ENCODE measurements at regions not wholly inside any gene's neighbourhood (a gene's known extent, or its start where the extent isn't known, plus 50 kb on each side); places are given as distances from the start of the nearest gene placed in this dataset.

GRCh38 chr7:113774182-113774807 lies 144.5 kb downstream of the PPP1R3A start:
- Histone ChIP-seq H3K36me3 (no peaks in the 10 kb centered on the region), H3K9me3 (no peaks in the 10 kb centered on the region), H3K4me3 (no peak overlapping the region), H3K27me3 (no peaks in the 10 kb centered on the region), H3K27ac (no peak overlapping the region), H3K4me1 (ENCODE audit: insufficient read depth) (no peaks in the 10 kb centered on the region)
- TF ChIP-seq POLR2A (IDR thresholded peaks at IDR 0.05) (no peak), EP300 (IDR thresholded peaks at IDR 0.05) (no peak)
- TF ChIP-seq, protein P1, sequence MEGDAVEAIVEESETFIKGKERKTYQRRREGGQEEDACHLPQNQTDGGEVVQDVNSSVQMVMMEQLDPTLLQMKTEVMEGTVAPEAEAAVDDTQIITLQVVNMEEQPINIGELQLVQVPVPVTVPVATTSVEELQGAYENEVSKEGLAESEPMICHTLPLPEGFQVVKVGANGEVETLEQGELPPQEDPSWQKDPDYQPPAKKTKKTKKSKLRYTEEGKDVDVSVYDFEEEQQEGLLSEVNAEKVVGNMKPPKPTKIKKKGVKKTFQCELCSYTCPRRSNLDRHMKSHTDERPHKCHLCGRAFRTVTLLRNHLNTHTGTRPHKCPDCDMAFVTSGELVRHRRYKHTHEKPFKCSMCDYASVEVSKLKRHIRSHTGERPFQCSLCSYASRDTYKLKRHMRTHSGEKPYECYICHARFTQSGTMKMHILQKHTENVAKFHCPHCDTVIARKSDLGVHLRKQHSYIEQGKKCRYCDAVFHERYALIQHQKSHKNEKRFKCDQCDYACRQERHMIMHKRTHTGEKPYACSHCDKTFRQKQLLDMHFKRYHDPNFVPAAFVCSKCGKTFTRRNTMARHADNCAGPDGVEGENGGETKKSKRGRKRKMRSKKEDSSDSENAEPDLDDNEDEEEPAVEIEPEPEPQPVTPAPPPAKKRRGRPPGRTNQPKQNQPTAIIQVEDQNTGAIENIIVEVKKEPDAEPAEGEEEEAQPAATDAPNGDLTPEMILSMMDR (IDR thresholded peaks at IDR 0.05): no peak
- intact Hi-C loops (cut with DNase I): no loop called here
- 33 to 39% (median 36%) methylated on average over 3 of the region's 3 CpGs for WGBS, 3 donors
- DNase-seq: no peak

GRCh38 chr7:113770146-113770738 lies 148.6 kb downstream of the PPP1R3A start:
- no peak overlapping the region for H3K4me3 ChIP-seq
- H3K36me3 ChIP-seq: no peaks in the 10 kb centered on the region
- 89 to 92% (median 92%) methylated on average over 12 of the region's 12 CpGs for WGBS, 3 donors
- H3K27me3 ChIP-seq: no peaks in the 10 kb centered on the region
- no peak for TF ChIP-seq EP300 (IDR thresholded peaks at IDR 0.05)
- TF ChIP-seq, protein P1 (IDR thresholded peaks at IDR 0.05): no peak
- no peak for TF ChIP-seq POLR2A (IDR thresholded peaks at IDR 0.05)
- intact Hi-C loops (cut with DNase I): no loop called here
- peak in 1 of 5 donors; percentile 8 for DNase-seq
- no peaks in the 10 kb centered on the region for H3K9me3 ChIP-seq
- H3K27ac ChIP-seq: no peak overlapping the region
- no peaks in the 10 kb centered on the region for H3K4me1 ChIP-seq (ENCODE audit: insufficient read depth)

DNA sequence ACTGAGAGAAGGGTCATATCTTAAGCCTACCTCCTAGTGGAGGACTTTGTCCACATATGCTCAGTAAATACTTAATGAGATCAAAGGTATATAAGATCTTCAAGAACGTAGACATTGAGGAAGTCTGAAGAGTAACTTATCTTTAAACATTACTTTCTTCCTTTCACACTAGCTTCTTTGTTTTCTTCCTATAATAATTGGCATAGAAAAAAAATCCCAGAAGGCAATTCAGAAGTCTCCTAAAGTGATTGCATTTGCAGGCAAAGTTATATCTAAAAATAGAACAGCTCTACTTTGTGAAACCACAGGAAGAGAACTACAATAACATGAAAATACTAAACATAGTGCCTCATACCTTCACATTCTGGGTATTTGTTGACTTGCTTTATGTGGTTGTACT lies 150.4 kb downstream of the PPP1R3A start:
- TF ChIP-seq, protein P1 (IDR thresholded peaks at IDR 0.05): no peak
- no peak for TF ChIP-seq POLR2A (IDR thresholded peaks at IDR 0.05)
- TF ChIP-seq EP300 (IDR thresholded peaks at IDR 0.05): no peak
- Histone ChIP-seq H3K4me1 (ENCODE audit: insufficient read depth) (no peaks in the 10 kb centered on the region), H3K27me3 (no peaks in the 10 kb centered on the region), H3K4me3 (no peak overlapping the region), H3K9me3 (no peaks in the 10 kb centered on the region), H3K27ac (no peak overlapping the region), H3K36me3 (no peaks in the 10 kb centered on the region)
- DNase-seq: no peak
- WGBS, 3 donors: 16 to 33% (median 32%) methylated on average over 1 of the region's 1 CpG
- intact Hi-C loops (cut with DNase I): no loop called here

- no peaks in the 10 kb centered on the region for H3K27me3 ChIP-seq
- intact Hi-C loops (cut with DNase I): no loop called here
- no peaks in the 10 kb centered on the region for H3K9me3 ChIP-seq
- no peaks in the 10 kb centered on the region for H3K36me3 ChIP-seq
- H3K4me1 ChIP-seq (ENCODE audit: insufficient read depth): no peaks in the 10 kb centered on the region
- no peak overlapping the region for H3K4me3 ChIP-seq
- H3K27ac ChIP-seq: no peak overlapping the region
- TF ChIP-seq, protein P1 (IDR thresholded peaks at IDR 0.05): no peak
- no peak for TF ChIP-seq POLR2A (IDR thresholded peaks at IDR 0.05)
- TF ChIP-seq EP300 (IDR thresholded peaks at IDR 0.05): no peak
- DNase-seq: no peak
- 11 to 45% (median 23%) methylated on average over 2 of the region's 2 CpGs for WGBS, 3 donors
Observed at GRCh38 chr7:113764401-113765035, 154.3 kb downstream of the PPP1R3A start.
